GM18502 (cell line): ENCODE measurements at regions not wholly inside any gene's neighbourhood (a gene's known extent, or its start where the extent isn't known, plus 50 kb on each side); places are given as distances from the start of the nearest gene placed in this dataset.

ENCODE experiments used
- ATAC-seq: cut with Tn5 transposase; IDR thresholded peaks from one replicate; pipeline ENCODE4 v1.9.1; 2021; ENCODE audit warnings: mild to moderate bottlenecking; ENCODE audit not compliant: unreplicated experiment, poor library complexity

DNA sequence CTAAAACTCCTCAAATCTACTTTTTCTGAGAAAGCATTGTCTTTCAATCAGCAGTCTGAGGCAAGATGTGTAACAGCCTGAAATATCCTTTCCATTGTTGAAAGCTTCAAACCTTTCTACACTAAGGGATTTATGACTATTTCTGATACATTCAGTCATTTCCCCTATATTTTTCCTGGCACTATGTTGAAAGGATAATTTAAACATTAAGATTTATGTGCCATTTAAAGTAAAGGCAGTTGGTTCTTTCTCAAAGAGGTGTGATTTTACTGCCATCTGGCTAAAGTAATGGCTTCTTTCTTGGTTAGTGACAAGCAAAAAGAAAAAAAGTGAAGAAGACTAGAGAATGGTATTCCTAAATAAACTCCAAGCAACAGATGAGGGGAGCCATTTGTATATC, 249.6 kb upstream of the COL8A1 start:
- ATAC-seq: no peak

DNA sequence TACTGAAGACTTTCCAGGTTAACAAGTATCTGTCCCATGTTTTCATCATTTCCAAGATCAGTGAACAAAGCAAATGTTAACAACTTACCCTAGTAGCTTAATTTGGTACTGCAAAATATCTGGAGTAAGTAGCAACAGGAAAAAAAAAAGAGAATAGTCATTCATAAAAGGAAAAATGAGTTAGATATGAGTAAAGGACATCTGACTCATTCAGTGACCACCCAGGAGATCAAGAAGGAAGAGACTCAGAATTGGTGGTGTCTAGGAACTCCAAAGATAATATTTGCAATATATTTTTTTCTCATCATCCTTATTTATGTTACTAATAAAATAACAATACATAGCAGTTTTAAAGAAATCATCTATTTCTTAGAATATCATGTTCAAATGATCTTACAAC, 253.8 kb upstream of the COL8A1 start:
- ATAC-seq: no peak

DNA sequence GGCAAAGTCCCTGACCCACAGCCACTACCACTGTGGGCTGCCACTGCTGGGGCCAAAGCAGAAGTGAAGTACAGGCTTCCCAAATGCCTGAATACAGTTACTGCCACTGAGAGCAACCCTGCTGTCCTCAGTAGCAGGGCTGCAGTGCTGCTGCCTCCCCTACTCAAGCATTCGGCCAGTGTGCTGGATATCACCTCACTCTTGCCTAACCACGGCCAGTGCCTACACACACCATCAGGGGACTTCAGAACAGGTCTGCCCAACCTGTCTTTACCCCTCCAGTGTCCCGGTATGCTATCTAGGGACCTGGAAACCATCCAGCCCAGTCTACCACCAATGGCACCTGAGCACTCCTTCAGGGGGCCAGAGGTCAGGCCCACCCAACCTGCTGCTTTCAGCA, 261.5 kb upstream of the COL8A1 start:
- ATAC-seq: no peak

DNA sequence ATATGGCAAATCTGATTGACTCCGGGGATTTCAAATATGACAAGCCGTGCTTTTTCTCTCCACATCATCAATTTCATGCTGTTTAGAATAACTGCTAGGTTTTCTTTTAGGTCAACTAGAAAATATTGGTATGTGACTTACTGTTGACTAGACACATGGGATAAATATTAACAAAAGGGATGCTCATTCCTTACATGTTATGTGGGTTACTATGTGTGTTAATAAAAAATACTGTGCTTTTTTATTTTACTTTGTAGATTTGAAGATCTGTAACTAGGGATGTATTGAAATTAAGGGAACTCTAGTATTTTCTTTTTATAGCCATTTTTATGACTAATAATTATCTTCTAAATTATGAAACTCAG, 264.6 kb upstream of the COL8A1 start:
- no peak for ATAC-seq

DNA sequence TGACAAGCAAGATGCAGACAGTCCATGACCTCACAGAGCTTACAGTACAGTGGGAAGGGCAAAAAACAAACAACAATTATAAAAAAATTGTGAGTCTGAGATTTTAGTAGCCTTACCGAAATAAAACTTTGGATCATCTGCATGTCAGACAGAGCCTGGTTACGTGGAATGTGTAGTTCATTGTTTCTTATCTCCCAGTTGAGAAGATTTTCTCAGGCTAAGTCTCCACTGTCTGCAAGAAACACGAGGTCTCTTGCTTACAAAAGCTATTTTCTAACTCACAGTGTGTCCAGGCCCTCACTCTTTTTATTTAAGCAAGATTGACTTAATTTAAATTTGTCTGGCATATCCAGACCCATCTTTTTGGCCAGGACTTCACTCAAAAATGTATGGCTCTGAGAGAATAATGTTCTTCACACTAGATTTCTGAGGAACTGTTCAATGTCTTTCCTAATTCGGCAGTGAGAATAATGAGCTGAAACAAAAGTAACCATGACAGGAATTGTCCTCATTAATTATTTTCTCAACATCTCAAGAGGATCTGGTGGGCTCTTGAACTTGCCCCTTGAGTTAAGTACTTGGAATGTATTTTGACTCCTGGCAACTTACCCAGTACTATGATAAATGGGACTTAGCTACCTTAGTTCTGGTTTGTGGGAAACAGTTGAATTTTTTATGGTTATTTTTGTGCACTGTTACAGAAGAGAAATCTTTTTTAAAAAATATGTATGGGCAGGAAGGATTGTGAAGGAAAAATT, 265.1 kb upstream of the COL8A1 start:
- no peak for ATAC-seq

DNA sequence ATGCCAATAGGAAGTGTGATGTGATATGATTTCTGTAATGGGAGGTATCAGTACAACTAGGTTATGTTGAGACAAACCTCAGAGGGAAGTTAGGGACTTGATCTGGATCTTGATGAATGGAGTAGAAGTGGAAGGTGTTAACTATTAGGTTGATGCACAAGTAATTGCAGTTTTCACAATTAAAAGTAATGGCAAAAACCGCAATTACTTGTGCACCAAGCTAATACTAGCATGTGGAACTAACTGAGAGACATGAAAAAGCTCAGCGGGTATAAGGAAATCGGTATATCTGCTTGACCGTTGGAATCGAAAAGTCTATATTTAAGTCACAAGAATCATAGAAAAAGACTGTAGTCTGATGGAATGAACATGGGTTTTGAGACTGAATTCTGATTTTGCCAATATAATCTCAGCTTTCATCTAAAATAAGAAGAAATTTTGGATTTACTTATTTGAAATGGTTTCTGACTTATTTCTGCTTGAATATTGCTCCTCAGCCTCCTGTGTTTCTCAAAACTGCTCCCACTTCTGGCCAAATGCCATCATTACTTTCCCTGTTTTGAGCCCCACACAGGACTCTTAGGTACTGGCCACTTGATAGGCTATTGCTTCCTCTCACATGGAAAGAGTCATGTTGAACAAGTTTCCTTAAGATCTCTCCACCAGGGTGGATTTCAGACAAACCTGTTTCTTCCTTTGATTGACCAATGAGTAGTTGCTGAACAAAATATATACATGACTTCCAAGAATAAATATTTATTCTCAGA, 271.5 kb upstream of the COL8A1 start:
- no peak for ATAC-seq

DNA sequence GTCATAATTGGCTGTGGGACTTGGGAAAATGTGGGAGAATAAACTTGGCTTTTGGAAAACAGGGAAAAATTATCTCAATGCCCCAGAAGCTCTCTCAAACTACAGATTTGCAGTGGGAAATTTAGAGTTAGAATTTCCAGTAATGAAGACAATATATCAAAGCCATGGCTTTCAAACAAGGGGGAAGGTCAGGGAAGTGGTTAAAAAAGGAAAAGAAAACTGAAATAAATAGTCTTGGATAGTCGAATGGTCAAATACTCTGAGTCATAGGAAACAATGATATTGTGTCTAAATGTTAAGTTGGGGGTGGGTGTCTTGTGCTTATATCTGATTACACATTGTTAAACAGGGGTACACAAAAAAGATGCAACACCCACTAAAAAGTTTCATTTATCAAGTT, 272.4 kb upstream of the COL8A1 start:
- no peak for ATAC-seq

DNA sequence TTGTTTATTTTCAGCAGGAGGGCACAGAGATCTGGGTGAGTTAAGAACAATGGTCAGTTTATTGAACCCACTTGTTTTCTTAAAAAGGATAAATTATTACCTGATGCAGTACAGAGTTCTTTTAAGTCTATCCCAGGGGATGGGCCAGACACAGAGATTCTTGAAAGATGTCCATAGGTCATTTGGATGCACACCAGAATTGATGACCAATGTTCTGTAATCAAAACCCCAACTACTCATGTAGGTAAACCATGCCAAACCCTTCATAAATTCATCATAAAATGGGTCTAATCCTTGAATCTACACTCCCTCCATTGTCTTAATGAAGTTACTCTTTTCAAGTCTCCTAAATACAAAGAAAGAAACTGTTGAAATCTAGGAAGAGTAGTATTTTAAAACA, 273.0 kb upstream of the COL8A1 start:
- ATAC-seq: no peak

DNA sequence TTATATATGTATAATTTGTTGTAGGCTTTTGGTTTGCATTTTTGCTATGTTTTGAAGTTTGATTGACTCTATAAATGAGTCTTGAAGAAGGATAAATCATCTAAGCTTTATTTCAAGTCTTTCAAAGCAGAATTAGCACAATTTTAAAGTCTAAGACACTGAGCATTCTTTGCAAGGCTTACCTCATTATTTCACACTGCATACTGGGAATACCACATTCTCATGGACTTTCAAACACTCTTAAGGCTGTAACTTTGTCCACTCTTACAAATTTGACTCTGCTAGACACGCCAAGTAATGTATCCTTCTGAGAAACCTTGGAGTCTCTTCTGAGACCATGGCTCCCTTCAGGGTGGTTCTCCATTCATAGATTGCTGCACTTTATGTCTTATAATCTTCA, 281.3 kb upstream of the COL8A1 start:
- ATAC-seq: no peak

DNA sequence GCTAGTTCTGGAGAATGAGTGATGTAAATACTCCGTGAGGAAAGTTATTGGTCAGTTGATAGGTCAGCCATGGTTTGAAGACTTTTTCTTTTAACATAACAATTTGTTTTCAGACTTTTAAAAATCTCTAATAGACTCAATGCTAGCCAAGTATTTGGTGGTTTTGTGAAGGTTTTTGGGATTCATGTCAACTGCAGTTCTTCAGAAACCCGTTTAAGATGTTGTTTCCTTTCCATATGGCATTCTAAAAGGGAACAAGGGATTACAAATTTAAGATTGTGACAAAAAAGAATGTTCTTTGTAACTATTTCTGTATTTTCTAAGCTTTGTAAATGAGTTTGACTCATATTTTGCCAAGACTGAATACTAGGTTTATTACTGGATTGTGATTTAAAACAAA, 281.7 kb upstream of the COL8A1 start:
- no peak for ATAC-seq

DNA sequence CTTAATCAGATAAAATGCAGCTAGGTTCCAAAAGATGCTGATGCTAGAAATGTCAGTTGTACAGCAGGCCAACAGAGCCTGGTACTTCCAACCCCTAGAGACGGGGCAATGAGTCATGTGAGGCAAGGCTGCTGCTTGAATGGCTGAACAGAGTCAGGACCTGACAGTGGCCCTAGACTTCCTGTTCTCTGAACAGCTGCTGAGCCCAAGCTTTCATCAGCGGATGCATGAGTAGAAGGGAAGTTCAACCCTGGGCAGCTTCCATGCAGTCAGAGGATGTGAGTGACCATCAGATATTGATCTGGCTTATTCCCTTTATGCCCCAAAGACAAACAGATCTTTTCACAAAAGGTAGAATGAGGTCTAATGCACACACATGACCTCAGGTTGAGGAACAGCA, 282.9 kb upstream of the COL8A1 start:
- ATAC-seq: no peak

DNA sequence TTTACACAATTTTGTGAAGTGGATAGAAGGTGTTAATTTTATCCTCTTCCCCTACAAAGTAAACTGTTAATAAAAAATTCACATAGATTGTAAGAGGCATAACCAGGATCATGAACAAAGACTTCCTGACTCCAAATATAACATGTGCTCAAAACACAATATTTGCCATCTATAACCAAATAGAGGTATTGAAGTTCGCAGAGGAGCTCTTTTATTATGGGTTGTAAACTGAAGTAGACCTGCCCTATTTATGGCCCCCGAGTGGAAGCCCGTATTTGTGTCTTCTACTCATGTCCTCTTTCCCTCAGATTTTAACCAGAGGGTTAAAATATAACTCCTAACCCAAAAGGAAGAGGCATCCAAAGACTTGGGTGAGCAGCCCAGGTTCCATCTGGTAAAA, 285.6 kb upstream of the COL8A1 start:
- ATAC-seq: no peak

DNA sequence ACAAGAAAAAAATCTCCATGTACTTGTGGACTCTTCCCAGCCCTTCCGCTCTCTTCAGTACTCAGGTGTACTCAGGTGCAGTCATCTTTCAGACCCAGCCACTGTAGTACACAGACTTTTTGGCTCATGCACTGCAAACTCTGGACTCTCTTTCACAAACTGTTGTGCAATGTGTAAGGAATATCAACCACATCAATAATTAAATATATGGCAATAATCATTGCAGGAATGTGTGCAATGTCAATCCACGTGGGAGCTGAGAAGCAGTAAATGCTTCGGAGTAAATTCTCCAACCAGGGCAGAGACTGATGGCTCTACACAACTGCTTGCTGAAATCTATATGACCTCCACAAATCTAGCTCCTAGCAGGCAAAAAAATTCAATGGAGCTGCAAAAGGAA, 287.3 kb upstream of the COL8A1 start:
- no peak for ATAC-seq

DNA sequence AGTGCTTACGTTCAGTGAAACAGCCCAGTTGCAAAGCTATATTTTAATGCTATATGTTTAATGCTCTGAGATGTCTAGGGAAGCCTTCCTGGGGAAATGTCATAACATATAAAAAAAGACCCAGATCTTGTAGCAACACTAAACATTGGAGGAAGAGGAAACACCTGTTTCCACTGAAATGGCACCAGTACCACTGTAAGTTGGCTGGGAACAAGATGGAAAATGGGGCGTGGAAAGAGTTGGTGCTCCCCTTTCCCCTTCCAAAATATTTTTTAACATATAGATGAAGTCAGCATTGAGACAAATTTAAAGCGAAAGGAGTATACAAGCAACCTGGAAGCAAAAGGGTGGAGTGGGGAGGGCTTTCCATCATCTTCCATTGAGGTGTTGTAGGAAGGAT, 289.9 kb upstream of the COL8A1 start:
- ATAC-seq: no peak

DNA sequence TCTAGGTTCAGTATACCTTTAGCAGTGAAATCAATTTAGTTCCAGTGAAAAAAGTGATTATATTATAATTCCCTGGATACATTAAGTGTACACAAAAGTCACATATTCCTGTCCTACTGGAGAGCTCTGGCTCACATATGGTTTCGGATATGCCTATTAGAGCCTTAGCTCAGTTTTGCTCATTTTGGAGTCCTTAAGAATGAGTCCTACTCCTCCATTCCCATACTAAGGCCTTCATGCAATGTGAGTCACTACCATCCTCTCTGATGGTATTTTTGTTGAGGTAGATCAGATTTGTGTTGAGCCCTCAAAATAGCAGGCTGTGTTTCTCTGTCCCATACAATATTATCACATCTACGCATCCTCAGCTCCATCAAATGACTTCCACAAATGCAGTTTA, 294.2 kb upstream of the COL8A1 start:
- ATAC-seq: no peak

DNA sequence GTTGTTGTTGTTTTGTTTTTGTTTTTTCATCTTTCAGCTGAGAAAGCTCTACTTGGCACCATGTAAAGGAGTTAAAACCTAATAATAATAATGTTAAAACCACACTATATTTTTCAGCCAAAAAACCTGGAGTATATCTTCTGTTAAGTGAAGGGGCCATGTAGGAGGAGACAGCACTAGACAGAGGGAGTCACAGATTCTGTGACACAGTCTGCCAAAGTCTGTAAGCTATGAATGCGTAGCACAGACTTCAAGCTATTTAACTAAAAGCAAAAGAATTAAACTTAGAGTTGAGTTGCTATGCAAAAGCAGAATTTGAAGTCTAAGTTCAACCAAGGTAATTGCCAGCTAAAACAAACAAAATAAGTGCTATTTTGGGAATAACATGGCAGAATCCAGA, 296.0 kb upstream of the COL8A1 start:
- no peak for ATAC-seq

DNA sequence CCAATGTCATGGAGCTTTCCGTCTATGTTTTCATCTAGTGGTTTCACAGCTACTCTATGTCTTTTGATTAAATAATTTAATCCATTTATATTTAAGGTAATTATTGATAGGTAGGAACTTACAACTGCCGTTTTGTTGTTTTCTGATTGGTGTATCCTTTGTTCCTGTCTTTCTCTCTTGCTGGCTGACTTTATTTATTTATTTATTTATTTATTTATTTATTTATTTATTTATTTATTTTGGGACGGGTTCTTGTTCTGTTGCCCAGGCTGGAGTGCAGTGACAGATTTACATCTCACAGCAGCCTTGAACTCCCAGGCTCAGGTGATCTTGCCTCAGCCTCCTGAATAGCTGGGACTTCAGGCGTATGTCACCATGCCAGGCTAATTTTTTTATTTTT, 299.2 kb upstream of the COL8A1 start:
- no peak for ATAC-seq

DNA sequence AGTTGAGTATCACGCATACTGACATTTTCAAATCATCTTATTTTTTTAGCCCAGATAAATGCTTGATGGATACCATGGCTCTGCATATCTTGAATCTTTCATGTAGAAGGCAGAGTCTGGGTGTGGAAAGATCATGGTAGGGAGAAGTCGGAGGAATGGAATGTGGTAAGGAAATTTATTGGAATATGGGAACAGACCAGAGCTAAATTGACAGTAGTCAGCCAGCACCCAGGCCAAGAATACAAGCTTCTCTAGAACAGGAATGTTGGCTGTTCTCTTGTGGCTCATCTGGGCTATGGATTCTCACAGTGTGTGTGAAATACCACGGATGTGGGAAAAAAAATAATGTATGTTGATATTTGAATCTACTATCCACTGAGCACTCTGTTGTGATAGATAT, 305.7 kb upstream of the COL8A1 start:
- no peak for ATAC-seq

DNA sequence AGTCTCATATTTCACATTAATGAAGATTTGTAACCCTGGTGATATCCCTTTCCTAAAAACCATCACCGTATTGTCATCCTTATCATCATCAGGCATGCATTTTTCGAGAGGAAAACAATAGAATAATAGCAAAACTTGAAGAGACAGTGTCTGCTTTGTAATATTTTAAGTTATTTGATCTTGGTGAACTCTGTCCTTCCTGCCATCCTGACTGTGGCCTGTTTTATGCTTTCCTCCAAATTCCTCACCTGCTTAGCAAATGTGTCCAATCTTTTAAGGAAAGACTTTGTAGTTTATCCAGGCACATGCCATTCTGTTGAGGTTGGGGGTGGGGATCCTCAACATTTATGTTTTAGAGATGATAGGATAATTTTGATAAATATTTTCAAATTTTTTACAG, 306.1 kb upstream of the COL8A1 start:
- ATAC-seq: no peak

DNA sequence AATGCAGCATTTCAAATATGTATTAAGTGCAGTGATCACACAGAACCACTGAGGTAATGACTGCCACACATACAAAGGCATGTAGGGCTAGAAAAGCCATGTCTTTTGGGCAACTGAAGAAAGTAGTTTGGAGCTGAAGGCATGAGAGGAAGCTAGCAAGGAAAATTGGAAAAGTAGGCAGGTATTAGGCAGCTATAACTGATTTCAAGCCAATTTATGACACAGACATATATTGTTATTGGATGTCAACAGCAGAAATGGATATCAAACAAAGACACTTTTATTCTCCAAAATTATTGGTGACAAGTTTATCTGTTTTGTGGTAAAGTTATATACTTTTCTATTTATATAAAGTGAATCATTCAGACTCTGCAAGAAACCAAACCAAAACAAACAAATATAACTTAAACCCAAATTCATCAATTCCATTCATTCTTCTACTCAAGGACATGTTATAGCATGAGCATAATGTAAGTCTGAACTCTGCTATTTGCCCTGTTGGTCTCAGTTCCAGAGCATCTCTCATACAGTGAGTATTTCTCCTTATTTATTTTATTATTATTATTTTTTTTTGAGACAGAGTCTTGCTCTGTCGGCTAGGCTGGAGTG, 307.4 kb upstream of the COL8A1 start:
- no peak for ATAC-seq

DNA sequence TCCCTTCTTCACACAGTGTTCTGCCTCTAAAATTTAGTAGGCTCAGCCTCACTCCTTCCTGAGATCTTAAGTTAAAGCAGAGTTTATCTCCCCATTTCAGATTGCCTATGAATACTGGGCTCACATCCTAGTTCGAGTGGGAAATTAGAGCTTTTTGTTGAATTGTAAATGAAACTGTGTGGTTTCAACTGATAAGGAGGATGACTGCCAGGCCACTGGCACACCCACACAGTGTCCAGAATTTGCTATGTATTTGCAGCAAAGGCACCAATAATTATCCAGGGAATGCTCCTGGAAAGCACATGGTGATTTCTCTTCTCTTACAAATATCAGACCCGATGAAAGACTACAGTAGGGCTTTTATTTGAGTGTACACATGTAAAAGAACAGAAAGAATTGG, 308.1 kb upstream of the COL8A1 start:
- no peak for ATAC-seq

DNA sequence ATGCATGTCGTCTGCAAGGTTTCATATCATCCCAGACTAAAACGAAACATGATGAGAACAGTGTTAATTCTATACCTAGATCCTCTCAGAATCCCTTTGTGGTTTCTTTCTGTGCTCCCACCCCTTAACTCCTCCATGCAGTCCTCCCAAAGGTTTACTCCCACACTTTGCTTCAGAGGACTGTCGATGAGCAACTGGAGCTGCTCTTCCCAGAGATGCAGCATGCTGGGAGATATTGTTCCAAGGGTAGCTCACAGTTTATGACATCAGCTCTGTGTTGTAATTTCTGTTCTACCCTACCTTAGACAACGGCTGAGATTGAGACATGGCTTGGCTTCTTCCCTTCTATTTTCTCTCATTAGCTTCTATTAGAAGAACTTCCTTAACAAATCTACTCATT, 313.0 kb upstream of the COL8A1 start:
- no peak for ATAC-seq
